HUDEP-2 (cell line): ENCODE measurements at regions not wholly inside any gene's neighbourhood (a gene's known extent, or its start where the extent isn't known, plus 50 kb on each side); places are given as distances from the start of the nearest gene placed in this dataset.

Source experiments
- DNase-seq, 76 experiments: peaks; one replicate each; lab custom pipeline; 2025; ENCODE audit not compliant: unreplicated experiment in 76 of 76; lab: John Stamatoyannopoulos, UW

- no peak for DNase-seq
Observed at GRCh38 chr14:40618225-40618898, 988.3 kb upstream of the LRFN5 start.

- no peak for DNase-seq
Observed at GRCh38 chr14:40616579-40616978, 990.1 kb upstream of the LRFN5 start.

GRCh38 chr14:40601063-40601462 is 1005.6 kb upstream of the LRFN5 start:
- no peak for DNase-seq

- no peak for DNase-seq
Observed at GRCh38 chr14:40599725-40600124, 1007.0 kb upstream of the LRFN5 start.

GRCh38 chr14:40581264-40581663 is 1025.4 kb upstream of the LRFN5 start:
- DNase-seq, result no peak

- DNase-seq, result no peak
Observed at GRCh38 chr14:40576880-40577478, 1029.7 kb upstream of the LRFN5 start.

- DNase-seq, result no peak
Observed at GRCh38 chr14:40574780-40575179, 1031.9 kb upstream of the LRFN5 start.

- DNase-seq, result no peak
Observed at GRCh38 chr14:40525314-40525713, 1081.4 kb upstream of the LRFN5 start.

GRCh38 chr14:40523123-40523522 is 1083.6 kb upstream of the LRFN5 start:
- DNase-seq, result no peak

GRCh38 chr14:40494483-40494882 is 1062.2 kb upstream of the FBXO33 start:
- no peak for DNase-seq

GRCh38 chr14:40487824-40488223 is 1055.6 kb upstream of the FBXO33 start:
- DNase-seq, result no peak

- no peak for DNase-seq
Observed at GRCh38 chr14:40485688-40486087, 1053.5 kb upstream of the FBXO33 start.

GRCh38 chr14:40476005-40476404 is 1043.8 kb upstream of the FBXO33 start:
- DNase-seq, result no peak

- DNase-seq, result no peak
Observed at GRCh38 chr14:40467969-40468368, 1035.7 kb upstream of the FBXO33 start.

- no peak for DNase-seq
Observed at GRCh38 chr14:40464531-40464930, 1032.3 kb upstream of the FBXO33 start.

- no peak for DNase-seq
Observed at GRCh38 chr14:40463886-40464285, 1031.7 kb upstream of the FBXO33 start.

- DNase-seq, result no peak
Observed at GRCh38 chr14:40452674-40453073, 1020.4 kb upstream of the FBXO33 start.

- no peak for DNase-seq
Observed at GRCh38 chr14:40447017-40447416, 1014.8 kb upstream of the FBXO33 start.

GRCh38 chr14:40445020-40445419 is 1012.8 kb upstream of the FBXO33 start:
- no peak for DNase-seq

GRCh38 chr14:40436551-40436950 is 1004.3 kb upstream of the FBXO33 start:
- DNase-seq, result no peak

GRCh38 chr14:40417777-40418401 is 985.7 kb upstream of the FBXO33 start:
- DNase-seq, result peak in 6 of 76 experiments; percentile 0 to 50 (median 30)

GRCh38 chr14:40416565-40416964 is 984.3 kb upstream of the FBXO33 start:
- no peak for DNase-seq
